Fibroblast of lung (primary cell): ENCODE measurements at regions not wholly inside any gene's neighbourhood (a gene's known extent, or its start where the extent isn't known, plus 50 kb on each side); places are given as distances from the start of the nearest gene placed in this dataset.

Source experiments
- EZH2 ChIP-seq: IDR thresholded peaks from 2 replicates; pipeline ENCODE4 v1.5.1; 2012; ENCODE audit warnings: low read length, control low read depth, mild to moderate bottlenecking; ENCODE audit errors: missing control alignments
- TF ChIP-seq, protein P1 (sequence below), 2 donors: IDR thresholded peaks in 1 of 2; conservative IDR thresholded peaks in 1 of 2; 1 replicate in 1 of 2; 2 replicates in 1 of 2; pipeline ENCODE4 v1.5.1; 2011 to 2012; ENCODE audit warnings: low read length in 2 of 2, control low read depth in 1 of 2, inconsistent platforms in 1 of 2, low read depth in 1 of 2, mild to moderate bottlenecking in 1 of 2

DNA sequence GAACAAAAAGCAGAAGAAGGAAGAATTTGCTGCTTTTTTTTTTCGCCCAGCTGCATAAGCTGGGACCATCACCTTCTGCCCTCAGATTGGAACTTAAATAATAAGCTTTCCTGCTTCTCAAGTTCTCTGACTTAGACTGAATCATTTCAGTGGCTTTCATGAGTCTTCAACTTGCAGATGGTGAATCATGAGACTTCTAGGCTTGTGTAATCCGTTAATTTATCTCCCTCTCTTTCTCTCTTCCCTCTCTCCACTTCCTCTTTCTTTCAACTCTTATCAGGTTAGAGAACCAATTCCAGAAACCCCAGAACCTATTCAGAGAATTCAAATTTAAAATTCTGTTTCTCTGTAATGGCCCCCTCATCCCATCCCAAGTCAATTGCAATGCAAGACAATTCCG is 1153.7 kb downstream of the PCDH9 start:
- TF ChIP-seq, protein P1, sequence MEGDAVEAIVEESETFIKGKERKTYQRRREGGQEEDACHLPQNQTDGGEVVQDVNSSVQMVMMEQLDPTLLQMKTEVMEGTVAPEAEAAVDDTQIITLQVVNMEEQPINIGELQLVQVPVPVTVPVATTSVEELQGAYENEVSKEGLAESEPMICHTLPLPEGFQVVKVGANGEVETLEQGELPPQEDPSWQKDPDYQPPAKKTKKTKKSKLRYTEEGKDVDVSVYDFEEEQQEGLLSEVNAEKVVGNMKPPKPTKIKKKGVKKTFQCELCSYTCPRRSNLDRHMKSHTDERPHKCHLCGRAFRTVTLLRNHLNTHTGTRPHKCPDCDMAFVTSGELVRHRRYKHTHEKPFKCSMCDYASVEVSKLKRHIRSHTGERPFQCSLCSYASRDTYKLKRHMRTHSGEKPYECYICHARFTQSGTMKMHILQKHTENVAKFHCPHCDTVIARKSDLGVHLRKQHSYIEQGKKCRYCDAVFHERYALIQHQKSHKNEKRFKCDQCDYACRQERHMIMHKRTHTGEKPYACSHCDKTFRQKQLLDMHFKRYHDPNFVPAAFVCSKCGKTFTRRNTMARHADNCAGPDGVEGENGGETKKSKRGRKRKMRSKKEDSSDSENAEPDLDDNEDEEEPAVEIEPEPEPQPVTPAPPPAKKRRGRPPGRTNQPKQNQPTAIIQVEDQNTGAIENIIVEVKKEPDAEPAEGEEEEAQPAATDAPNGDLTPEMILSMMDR (conservative IDR thresholded peaks at IDR 0.05 in 1 of 2, IDR thresholded peaks at IDR 0.05 in 1 of 2; ENCODE audit: low read depth in 1 of 2, low read length in 2 of 2), result no peak
- TF ChIP-seq EZH2, result no peak
